ENCODE measurements at regions not wholly inside any gene's neighbourhood (a gene's known extent, or its start where the extent isn't known, plus 50 kb on each side); places are given as distances from the start of the nearest gene placed in this dataset.

DNA sequence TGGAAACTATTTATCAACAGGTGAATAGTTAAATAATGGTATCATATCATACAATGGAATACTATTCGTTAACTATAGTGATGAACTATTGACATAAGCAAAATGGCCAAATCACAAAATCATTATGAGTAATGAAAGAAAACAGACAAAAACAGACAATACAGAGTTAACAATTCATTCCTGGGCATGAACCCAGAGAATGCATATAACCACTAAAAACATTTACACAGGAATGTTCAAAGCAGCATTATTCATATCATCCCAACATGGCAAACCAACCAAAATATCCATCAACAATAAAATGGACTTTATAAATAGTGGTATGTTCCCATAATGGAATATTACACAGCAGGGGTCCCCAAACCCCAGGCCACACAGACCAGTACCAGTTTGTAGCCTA, 131.2 kb upstream of the CYP1B1 start:
- FAIRE-seq = no peak
- POLR2A ChIA-PET = no interaction called here
- TF ChIP-seq, protein P1, sequence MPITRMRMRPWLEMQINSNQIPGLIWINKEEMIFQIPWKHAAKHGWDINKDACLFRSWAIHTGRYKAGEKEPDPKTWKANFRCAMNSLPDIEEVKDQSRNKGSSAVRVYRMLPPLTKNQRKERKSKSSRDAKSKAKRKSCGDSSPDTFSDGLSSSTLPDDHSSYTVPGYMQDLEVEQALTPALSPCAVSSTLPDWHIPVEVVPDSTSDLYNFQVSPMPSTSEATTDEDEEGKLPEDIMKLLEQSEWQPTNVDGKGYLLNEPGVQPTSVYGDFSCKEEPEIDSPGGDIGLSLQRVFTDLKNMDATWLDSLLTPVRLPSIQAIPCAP (CRISPR knock-in tag; IDR thresholded peaks at IDR 0.05; ENCODE audit: borderline replicate concordance) = no peak
- TF ChIP-seq, protein P2, sequence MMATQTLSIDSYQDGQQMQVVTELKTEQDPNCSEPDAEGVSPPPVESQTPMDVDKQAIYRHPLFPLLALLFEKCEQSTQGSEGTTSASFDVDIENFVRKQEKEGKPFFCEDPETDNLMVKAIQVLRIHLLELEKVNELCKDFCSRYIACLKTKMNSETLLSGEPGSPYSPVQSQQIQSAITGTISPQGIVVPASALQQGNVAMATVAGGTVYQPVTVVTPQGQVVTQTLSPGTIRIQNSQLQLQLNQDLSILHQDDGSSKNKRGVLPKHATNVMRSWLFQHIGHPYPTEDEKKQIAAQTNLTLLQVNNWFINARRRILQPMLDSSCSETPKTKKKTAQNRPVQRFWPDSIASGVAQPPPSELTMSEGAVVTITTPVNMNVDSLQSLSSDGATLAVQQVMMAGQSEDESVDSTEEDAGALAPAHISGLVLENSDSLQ (IDR thresholded peaks at IDR 0.05) = no peak
- no peak for TF ChIP-seq HDAC2 (IDR thresholded peaks at IDR 0.05)
- TF ChIP-seq HMG20B (CRISPR knock-in tag; IDR thresholded peaks at IDR 0.05) = no peak
- TF ChIP-seq, protein P3, sequence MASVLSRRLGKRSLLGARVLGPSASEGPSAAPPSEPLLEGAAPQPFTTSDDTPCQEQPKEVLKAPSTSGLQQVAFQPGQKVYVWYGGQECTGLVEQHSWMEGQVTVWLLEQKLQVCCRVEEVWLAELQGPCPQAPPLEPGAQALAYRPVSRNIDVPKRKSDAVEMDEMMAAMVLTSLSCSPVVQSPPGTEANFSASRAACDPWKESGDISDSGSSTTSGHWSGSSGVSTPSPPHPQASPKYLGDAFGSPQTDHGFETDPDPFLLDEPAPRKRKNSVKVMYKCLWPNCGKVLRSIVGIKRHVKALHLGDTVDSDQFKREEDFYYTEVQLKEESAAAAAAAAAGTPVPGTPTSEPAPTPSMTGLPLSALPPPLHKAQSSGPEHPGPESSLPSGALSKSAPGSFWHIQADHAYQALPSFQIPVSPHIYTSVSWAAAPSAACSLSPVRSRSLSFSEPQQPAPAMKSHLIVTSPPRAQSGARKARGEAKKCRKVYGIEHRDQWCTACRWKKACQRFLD (CRISPR knock-in tag; IDR thresholded peaks at IDR 0.05) = no peak
- TF ChIP-seq FOXJ3 (CRISPR knock-in tag; IDR thresholded peaks at IDR 0.05) = no peak
- TF ChIP-seq, protein P4, sequence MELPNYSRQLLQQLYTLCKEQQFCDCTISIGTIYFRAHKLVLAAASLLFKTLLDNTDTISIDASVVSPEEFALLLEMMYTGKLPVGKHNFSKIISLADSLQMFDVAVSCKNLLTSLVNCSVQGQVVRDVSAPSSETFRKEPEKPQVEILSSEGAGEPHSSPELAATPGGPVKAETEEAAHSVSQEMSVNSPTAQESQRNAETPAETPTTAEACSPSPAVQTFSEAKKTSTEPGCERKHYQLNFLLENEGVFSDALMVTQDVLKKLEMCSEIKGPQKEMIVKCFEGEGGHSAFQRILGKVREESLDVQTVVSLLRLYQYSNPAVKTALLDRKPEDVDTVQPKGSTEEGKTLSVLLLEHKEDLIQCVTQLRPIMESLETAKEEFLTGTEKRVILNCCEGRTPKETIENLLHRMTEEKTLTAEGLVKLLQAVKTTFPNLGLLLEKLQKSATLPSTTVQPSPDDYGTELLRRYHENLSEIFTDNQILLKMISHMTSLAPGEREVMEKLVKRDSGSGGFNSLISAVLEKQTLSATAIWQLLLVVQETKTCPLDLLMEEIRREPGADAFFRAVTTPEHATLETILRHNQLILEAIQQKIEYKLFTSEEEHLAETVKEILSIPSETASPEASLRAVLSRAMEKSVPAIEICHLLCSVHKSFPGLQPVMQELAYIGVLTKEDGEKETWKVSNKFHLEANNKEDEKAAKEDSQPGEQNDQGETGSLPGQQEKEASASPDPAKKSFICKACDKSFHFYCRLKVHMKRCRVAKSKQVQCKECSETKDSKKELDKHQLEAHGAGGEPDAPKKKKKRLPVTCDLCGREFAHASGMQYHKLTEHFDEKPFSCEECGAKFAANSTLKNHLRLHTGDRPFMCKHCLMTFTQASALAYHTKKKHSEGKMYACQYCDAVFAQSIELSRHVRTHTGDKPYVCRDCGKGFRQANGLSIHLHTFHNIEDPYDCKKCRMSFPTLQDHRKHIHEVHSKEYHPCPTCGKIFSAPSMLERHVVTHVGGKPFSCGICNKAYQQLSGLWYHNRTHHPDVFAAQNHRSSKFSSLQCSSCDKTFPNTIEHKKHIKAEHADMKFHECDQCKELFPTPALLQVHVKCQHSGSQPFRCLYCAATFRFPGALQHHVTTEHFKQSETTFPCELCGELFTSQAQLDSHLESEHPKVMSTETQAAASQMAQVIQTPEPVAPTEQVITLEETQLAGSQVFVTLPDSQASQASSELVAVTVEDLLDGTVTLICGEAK (IDR thresholded peaks at IDR 0.05) = no peak
- TF ChIP-seq, protein P4 (CRISPR knock-in tag; IDR thresholded peaks at IDR 0.05) = no peak

More for the DNA sequence above, 131.2 kb upstream of the CYP1B1 start:
- Histone ChIP-seq H3K4me1 (replicated peaks in 1 of 2; ENCODE audit: control insufficient read depth in 2 of 2, insufficient read depth in 2 of 2, low read length in 2 of 2) (no peaks in the 10 kb centered on the region; a peak in 1 of 5 replicates), H3K4me3 (no peak overlapping the region), H3K9ac (ENCODE audit: insufficient read depth in 1 of 2, low read depth in 2 of 2, low read length in 2 of 2) (no peak overlapping the region), H3K9me3 (replicated peaks; ENCODE audit: control insufficient read depth, insufficient read depth, low read depth, low read length) (no peaks in the 10 kb centered on the region), H3K9me1 (ENCODE audit: control insufficient read depth, insufficient read depth, low read length) (no peaks in the 10 kb centered on the region), H3K27ac (ENCODE audit: extremely low read depth, low read depth, low read length) (no peak overlapping the region), H3K4me2 (ENCODE audit: insufficient read depth, low read length) (no peak overlapping the region), H3K27me3 (ENCODE audit: control insufficient read depth in 2 of 2, insufficient read depth in 2 of 2, low read length in 2 of 2) (peaks cover 0 to 5% of the 10 kb centered on the region in 2 experiments; a peak in 3 of 5 replicates), H3K79me2 (ENCODE audit: control insufficient read depth, insufficient read depth, low read length) (no peaks in the 10 kb centered on the region), H4K20me1 (replicated peaks; ENCODE audit: control insufficient read depth, insufficient read depth, low read length) (no peaks in the 10 kb centered on the region), H3K36me3 (ENCODE audit: control insufficient read depth, insufficient read depth, low read length) (no peaks in the 10 kb centered on the region), H2AFZ (ENCODE audit: low read depth, low read length) (no peak overlapping the region)
- in situ Hi-C loops (cut with MboI) (no loop called here), intact Hi-C loops (cut with micrococcal nuclease) (no loop called here)
- no peak for ATAC-seq
- WGBS (ENCODE audit: insufficient coverage, low coverage, missing lambda C conversion rate) = 0% methylated on average over 1 of the region's 1 CpG
- no TSS peak for BruUV-seq (replicated peaks)
- DNase-seq (ENCODE audit: extremely low read depth in 1 of 4, low spot score in 3 of 4) = no peak
- CTCF ChIA-PET (ENCODE audit: low intra/inter-chr PET ratio) = no interaction called here

Measured in K562 (cell line).